Upper lobe of left lung (tissue), 6 donors: ENCODE measurements at regions not wholly inside any gene's neighbourhood (a gene's known extent, or its start where the extent isn't known, plus 50 kb on each side); places are given as distances from the start of the nearest gene placed in this dataset.

Experiments used
- ATAC-seq, 2 donors: fragments of 200-7000 bp; cut with Tn5 transposase; one replicate each; pipeline ENCODE4 v1.9.1; 2022; ENCODE audit warnings: mild to moderate bottlenecking in 2 of 2, moderate library complexity in 2 of 2; ENCODE audit not compliant: low FRiP score in 2 of 2
- DNase-seq, 2 donors: peaks; one replicate each; pipeline ENCODE4 v3.0.0-alpha.2; 2019 to 2020
- H3K27ac ChIP-seq, 4 donors: fragments of 200-600 bp; sonication (generic); one replicate each; pipeline ENCODE4 v1.5.1; 2016 to 2019
- H3K27me3 ChIP-seq, 4 donors: fragments of 200-600 bp; sonication (generic); one replicate each; pipeline ENCODE4 v1.5.1; 2017 to 2019
- H3K36me3 ChIP-seq, 4 donors: fragments of 200-600 bp; sonication (generic); one replicate each; pipeline ENCODE4 v1.5.1; 2016 to 2019
- H3K4me1 ChIP-seq, 4 donors: fragments of 200-600 bp; sonication (generic); one replicate each; pipeline ENCODE4 v1.5.1; 2018 to 2019
- H3K4me3 ChIP-seq, 4 donors: fragments of 200-600 bp; sonication (generic); one replicate each; pipeline ENCODE4 v1.5.1; 2017 to 2019; ENCODE audit warnings: mild to moderate bottlenecking in 2 of 4, moderate library complexity in 1 of 4
- H3K9me3 ChIP-seq, 4 donors: fragments of 200-600 bp; sonication (generic); one replicate each; pipeline ENCODE4 v1.5.1; 2018 to 2019
- CTCF ChIP-seq, 6 experiments: fragments of 450-650 bp in 4 of 6; fragments of 200-600 bp in 2 of 6; sonication (generic) in 2 of 6; IDR thresholded peaks; one replicate each; pipeline ENCODE4 v1.5.1; 2016 to 2019; ENCODE audit warnings: antibody characterized with exemption in 6 of 6
- EP300 ChIP-seq, 4 donors: sonication (generic); formaldehyde crosslinking; IDR thresholded peaks; one replicate each; pipeline ENCODE4 v1.5.1; 2017; ENCODE audit warnings: antibody characterized with exemption in 4 of 4, control low read depth in 2 of 4
- POLR2A ChIP-seq, 4 donors: fragments of 450-650 bp; IDR thresholded peaks; one replicate each; pipeline ENCODE4 v1.5.1; 2016 to 2017; ENCODE audit warnings: antibody characterized with exemption in 4 of 4, mild to moderate bottlenecking in 2 of 4
- POLR2AphosphoS5 ChIP-seq, 2 donors: sonication (generic); formaldehyde crosslinking; IDR thresholded peaks; one replicate each; pipeline ENCODE4 v1.5.1; 2017; ENCODE audit warnings: antibody characterized with exemption in 2 of 2
- WGBS, 2 donors: methylation state at CpG; one replicate each; pipeline ENCODE4 v1.1.5; 2017 to 2018; 5-methylcytosine and 5-hydroxymethylcytosine counted together
- donor health status: DM: no; HTN: no; CAD: no; lungs with moderate emphysema.
- donor health status: DM: no; HTN: yes; CAD: no; lungs with severe emphysema.

DNA sequence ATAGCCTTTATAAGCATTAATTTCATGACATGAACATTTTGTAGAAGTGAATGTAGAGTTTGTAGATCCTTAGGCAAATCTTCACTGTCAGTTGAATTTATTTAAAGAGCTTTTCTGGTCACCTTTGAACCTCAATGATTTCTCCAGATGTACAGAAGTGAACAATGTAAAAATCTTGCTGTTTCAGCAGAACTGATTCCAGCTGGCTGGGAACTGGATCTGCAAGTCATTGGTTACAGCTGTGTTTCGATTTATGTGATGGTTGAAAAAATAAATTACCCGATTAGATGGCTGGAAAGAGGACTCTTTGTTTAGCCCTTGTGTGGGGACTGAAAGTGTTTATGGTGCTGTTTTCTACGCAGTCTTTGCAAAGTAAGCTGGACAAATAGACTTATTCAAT is 849.8 kb downstream of the USP25 start:
- 49% methylated on average over 3 of the region's 3 CpGs for WGBS, 2 donors
- DNase-seq: no peak
- no peak overlapping the region for H3K4me3 ChIP-seq
- H3K36me3 ChIP-seq: no peaks in the 10 kb centered on the region
- H3K4me1 ChIP-seq: peaks cover 0 to 6% (median 2%) of the 10 kb centered on the region in 4 donors
- ATAC-seq: no peak
- H3K27me3 ChIP-seq: no peaks in the 10 kb centered on the region
- TF ChIP-seq CTCF (IDR thresholded peaks at IDR 0.05): no peak
- TF ChIP-seq POLR2A (IDR thresholded peaks at IDR 0.05): no peak
- TF ChIP-seq POLR2AphosphoS5 (IDR thresholded peaks at IDR 0.05): no peak
- TF ChIP-seq EP300 (IDR thresholded peaks at IDR 0.05): no peak
- no peak overlapping the region for H3K27ac ChIP-seq
- no peaks in the 10 kb centered on the region for H3K9me3 ChIP-seq

- TF ChIP-seq EP300 (IDR thresholded peaks at IDR 0.05) (no peak), CTCF (IDR thresholded peaks at IDR 0.05) (no peak), POLR2AphosphoS5 (IDR thresholded peaks at IDR 0.05) (no peak), POLR2A (IDR thresholded peaks at IDR 0.05) (no peak)
- H3K4me1 ChIP-seq: peaks cover 0 to 6% (median 2%) of the 10 kb centered on the region in 4 donors
- DNase-seq (no peak), ATAC-seq (no peak)
- 82% methylated on average over 2 of the region's 2 CpGs for WGBS, 2 donors
- H3K36me3 ChIP-seq: no peaks in the 10 kb centered on the region
- no peak overlapping the region for H3K27ac ChIP-seq
- no peaks in the 10 kb centered on the region for H3K9me3 ChIP-seq
- no peak overlapping the region for H3K4me3 ChIP-seq
- H3K27me3 ChIP-seq: no peaks in the 10 kb centered on the region
Observed at GRCh38 chr21:16580661-16581060, 850.9 kb downstream of the USP25 start.

DNA sequence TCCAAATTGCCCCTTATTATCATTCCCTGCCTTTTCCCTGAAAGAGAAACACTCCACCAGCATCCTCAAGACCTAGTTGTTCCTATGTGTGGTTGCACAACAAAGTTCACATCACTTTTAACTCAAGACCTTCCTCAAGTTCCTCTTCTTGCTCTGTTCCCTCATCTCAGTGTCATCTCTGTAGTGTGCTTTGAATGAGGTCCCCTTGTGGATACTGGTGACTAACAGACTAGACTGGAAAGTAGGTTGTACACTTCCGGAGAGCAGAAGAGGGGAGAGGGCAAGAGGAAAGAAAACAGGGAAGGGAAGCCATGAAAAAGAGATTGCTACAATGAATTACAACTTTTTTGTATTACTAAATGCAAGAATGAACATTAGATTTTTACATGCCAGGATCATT is 853.8 kb downstream of the USP25 start:
- DNase-seq: no peak
- Histone ChIP-seq H3K27me3 (no peaks in the 10 kb centered on the region), H3K4me3 (no peak overlapping the region), H3K27ac (no peak overlapping the region), H3K9me3 (no peaks in the 10 kb centered on the region), H3K36me3 (no peaks in the 10 kb centered on the region), H3K4me1 (peaks cover 0 to 6% (median 4%) of the 10 kb centered on the region in 4 donors)
- no peak for TF ChIP-seq EP300 (IDR thresholded peaks at IDR 0.05)
- TF ChIP-seq POLR2AphosphoS5 (IDR thresholded peaks at IDR 0.05): no peak
- no peak for ATAC-seq
- 78 to 88% methylated on average over 1 of the region's 1 CpG for WGBS, 2 donors

GRCh38 chr21:16584756-16585155 is 855.0 kb downstream of the USP25 start:
- WGBS, 2 donors: 62 to 79% methylated on average over 1 of the region's 1 CpG
- ATAC-seq: no peak

GRCh38 chr21:16585896-16586295 is 856.1 kb downstream of the USP25 start:
- ATAC-seq (no peak), DNase-seq (no peak)
- no peaks in the 10 kb centered on the region for H3K9me3 ChIP-seq
- H3K36me3 ChIP-seq: no peaks in the 10 kb centered on the region
- no peaks in the 10 kb centered on the region for H3K27me3 ChIP-seq
- no peak overlapping the region for H3K27ac ChIP-seq
- peaks cover 0 to 5% (median under 1%) of the 10 kb centered on the region in 4 donors for H3K4me1 ChIP-seq
- 88 to 91% methylated on average over 3 of the region's 3 CpGs for WGBS, 2 donors
- no peak for TF ChIP-seq POLR2A (IDR thresholded peaks at IDR 0.05)
- no peak for TF ChIP-seq EP300 (IDR thresholded peaks at IDR 0.05)
- TF ChIP-seq CTCF (IDR thresholded peaks at IDR 0.05): no peak
- TF ChIP-seq POLR2AphosphoS5 (IDR thresholded peaks at IDR 0.05): no peak
- no peak overlapping the region for H3K4me3 ChIP-seq

More at GRCh38 chr21:16584756-16585155, 855.0 kb downstream of the USP25 start:
- no peak for DNase-seq
- H3K27me3 ChIP-seq: no peaks in the 10 kb centered on the region
- H3K27ac ChIP-seq: no peak overlapping the region
- TF ChIP-seq EP300 (IDR thresholded peaks at IDR 0.05) (no peak), CTCF (IDR thresholded peaks at IDR 0.05) (no peak)
- peaks cover 0 to 6% (median 4%) of the 10 kb centered on the region in 4 donors for H3K4me1 ChIP-seq
- H3K36me3 ChIP-seq: no peaks in the 10 kb centered on the region
- no peak overlapping the region for H3K4me3 ChIP-seq
- H3K9me3 ChIP-seq: no peaks in the 10 kb centered on the region
